ENCODE measurements at regions not wholly inside any gene's neighbourhood (a gene's known extent, or its start where the extent isn't known, plus 50 kb on each side); places are given as distances from the start of the nearest gene placed in this dataset.

DNA sequence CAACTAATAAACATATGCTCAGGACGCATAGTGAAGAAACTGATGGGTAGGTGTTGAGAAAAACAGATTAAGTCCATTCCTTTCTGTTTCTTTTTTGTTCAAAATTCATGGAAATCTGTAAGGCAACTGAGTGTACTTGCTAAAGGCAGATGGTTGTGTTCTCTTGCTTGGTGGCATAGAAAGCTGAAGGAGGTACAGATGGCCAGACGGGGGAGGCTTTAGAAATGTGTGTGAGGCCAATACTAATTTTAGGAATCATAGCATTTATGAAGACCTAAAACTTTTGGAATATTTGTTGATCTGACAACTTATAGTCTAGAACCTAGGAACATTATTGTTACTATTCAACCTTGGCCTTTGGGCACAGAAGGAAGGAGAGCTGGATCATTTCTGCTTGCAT, 56.8 kb upstream of the EMCN start:
- TF ChIP-seq, protein P1, sequence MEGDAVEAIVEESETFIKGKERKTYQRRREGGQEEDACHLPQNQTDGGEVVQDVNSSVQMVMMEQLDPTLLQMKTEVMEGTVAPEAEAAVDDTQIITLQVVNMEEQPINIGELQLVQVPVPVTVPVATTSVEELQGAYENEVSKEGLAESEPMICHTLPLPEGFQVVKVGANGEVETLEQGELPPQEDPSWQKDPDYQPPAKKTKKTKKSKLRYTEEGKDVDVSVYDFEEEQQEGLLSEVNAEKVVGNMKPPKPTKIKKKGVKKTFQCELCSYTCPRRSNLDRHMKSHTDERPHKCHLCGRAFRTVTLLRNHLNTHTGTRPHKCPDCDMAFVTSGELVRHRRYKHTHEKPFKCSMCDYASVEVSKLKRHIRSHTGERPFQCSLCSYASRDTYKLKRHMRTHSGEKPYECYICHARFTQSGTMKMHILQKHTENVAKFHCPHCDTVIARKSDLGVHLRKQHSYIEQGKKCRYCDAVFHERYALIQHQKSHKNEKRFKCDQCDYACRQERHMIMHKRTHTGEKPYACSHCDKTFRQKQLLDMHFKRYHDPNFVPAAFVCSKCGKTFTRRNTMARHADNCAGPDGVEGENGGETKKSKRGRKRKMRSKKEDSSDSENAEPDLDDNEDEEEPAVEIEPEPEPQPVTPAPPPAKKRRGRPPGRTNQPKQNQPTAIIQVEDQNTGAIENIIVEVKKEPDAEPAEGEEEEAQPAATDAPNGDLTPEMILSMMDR (IDR thresholded peaks at IDR 0.05) = no peak
- no peak for TF ChIP-seq POLR2A (IDR thresholded peaks at IDR 0.05)
